HepG2 (cell line): ENCODE measurements at regions not wholly inside any gene's neighbourhood (a gene's known extent, or its start where the extent isn't known, plus 50 kb on each side); places are given as distances from the start of the nearest gene placed in this dataset.

Experiments
- ATAC-seq: fragments of 200-7000 bp; cut with Tn5 transposase; 3 replicates; pipeline ENCODE4 v1.9.1; 2020; ENCODE audit warnings: mild to moderate bottlenecking, moderate library complexity
- BruUV-seq: library from RNA; stranded (reverse); fragments of 400-500 nt; replicated peaks from 2 replicates; lab custom pipeline; 2021; lab: Mats Ljungman, UMichigan
- CTCF ChIA-PET: fragments of 300-600 bp; formaldehyde crosslinking; extraction: SDS; loops from one replicate; lab custom pipeline; 2021; ENCODE audit warnings: low total read pairs, inconsistent platforms, low intra/inter-chr PET ratio; lab: Yijun Ruan, JAX
- POLR2A ChIA-PET: fragments of 350-600 bp; sonication (Branson Sonifier 250); formaldehyde crosslinking; loops from one replicate; lab custom pipeline; 2020; ENCODE audit warnings: antibody characterized with exemption, inconsistent platforms; lab: Yijun Ruan, JAX
- DNase-seq: peaks from one replicate; pipeline ENCODE4 v3.0.0-alpha.2; 2015; ENCODE audit warnings: low spot score
- FAIRE-seq: peaks from 3 replicates; lab custom pipeline; 2011; peaks lifted over from hg19 to GRCh38; lab: Jason Lieb, UNC
- H2AFZ ChIP-seq: one replicate; pipeline ENCODE4 v1.6.1; 2011; ENCODE audit warnings: low read length, inconsistent platforms
- H3K27ac ChIP-seq: fragments of 300-600 bp; 3 replicates; pipeline ENCODE4 v1.8.0; 2011; ENCODE audit warnings: mixed run types, mild to moderate bottlenecking, mixed read lengths, low read length, inconsistent platforms; ENCODE audit not compliant: insufficient read depth; ENCODE audit errors: extremely low read length
- H3K27me3 ChIP-seq, 2 experiments: fragments of 200-600 bp in 1 of 2; 2 replicates in 1 of 2; 3 replicates in 1 of 2; pipeline versions ENCODE4 v1.6.0 to v1.8.0; 2011; ENCODE audit warnings: low read length in 2 of 2, mild to moderate bottlenecking in 2 of 2, moderate library complexity in 2 of 2, inconsistent platforms in 1 of 2; ENCODE audit not compliant: insufficient read depth in 2 of 2, control insufficient read depth in 1 of 2
- H3K36me3 ChIP-seq, 2 experiments: fragments of 200-600 bp in 1 of 2; replicated peaks in 1 of 2; 2 replicates in 1 of 2; 3 replicates in 1 of 2; pipeline versions ENCODE4 v1.5.1 to v1.8.0; 2011; ENCODE audit warnings: low read length in 2 of 2, inconsistent platforms in 1 of 2; ENCODE audit not compliant: insufficient read depth in 2 of 2, control insufficient read depth in 1 of 2
- H3K4me1 ChIP-seq: 2 replicates; pipeline ENCODE4 v1.5.1; 2012; ENCODE audit warnings: low read length, inconsistent platforms; ENCODE audit not compliant: insufficient read depth
- H3K4me2 ChIP-seq: 2 replicates; pipeline ENCODE4 v1.6.0; 2011; ENCODE audit warnings: low read depth, low read length, inconsistent platforms
- H3K4me3 ChIP-seq, 3 experiments: fragments of 200-600 bp in 1 of 3; sonication (generic), shearing (Covaris generic) in 1 of 3; replicated peaks in 1 of 3; 2 replicates each; pipeline ENCODE4 v1.5.1; 2011 to 2016; ENCODE audit warnings: low read length in 3 of 3, inconsistent platforms in 2 of 3, low read depth in 2 of 3, mild to moderate bottlenecking in 2 of 3, control low read depth in 1 of 3, mixed read lengths in 1 of 3; ENCODE audit not compliant: insufficient read depth in 1 of 3
- H3K79me2 ChIP-seq: one replicate; pipeline ENCODE4 v1.6.1; 2011; ENCODE audit warnings: low read length, inconsistent platforms; ENCODE audit not compliant: insufficient read depth
- H3K9ac ChIP-seq: 2 replicates; pipeline ENCODE4 v1.6.0; 2011; ENCODE audit warnings: mild to moderate bottlenecking, low read depth, low read length, inconsistent platforms; ENCODE audit not compliant: insufficient read depth
- H3K9me3 ChIP-seq: 2 replicates; pipeline ENCODE4 v1.5.1; 2012; ENCODE audit warnings: mild to moderate bottlenecking, low read length
- H4K20me1 ChIP-seq: 2 replicates; pipeline ENCODE4 v1.6.0; 2011; ENCODE audit warnings: inconsistent platforms, mild to moderate bottlenecking, low read length, moderate library complexity; ENCODE audit not compliant: insufficient read depth
- E2F2 ChIP-seq: sonication (generic); formaldehyde crosslinking; IDR thresholded peaks from 2 replicates; pipeline ENCODE4 v1.4.0; 2020; ENCODE audit warnings: missing genetic modification reagents, borderline replicate concordance
- ETS1 ChIP-seq: sonication (generic); formaldehyde crosslinking; IDR thresholded peaks from 2 replicates; pipeline ENCODE4 v1.4.0; 2020; ENCODE audit warnings: missing genetic modification reagents
- IRF2 ChIP-seq: IDR thresholded peaks from 2 replicates; pipeline ENCODE4 v1.6.1; 2018; ENCODE audit warnings: missing genetic modification reagents, missing compliant biosample characterization
- MAFG ChIP-seq: sonication (generic); formaldehyde crosslinking; IDR thresholded peaks from 2 replicates; pipeline ENCODE4 v1.5.1; 2020; ENCODE audit warnings: mild to moderate bottlenecking, missing genetic modification reagents
- MEF2D ChIP-seq: sonication (generic); formaldehyde crosslinking; IDR thresholded peaks from 2 replicates; pipeline ENCODE4 v1.5.1; 2020; ENCODE audit warnings: mild to moderate bottlenecking, missing genetic modification reagents
- TFE3 ChIP-seq: IDR thresholded peaks from 2 replicates; pipeline ENCODE4 v1.6.1; 2016
- ZMYM4 ChIP-seq: sonication (generic); formaldehyde crosslinking; IDR thresholded peaks from 2 replicates; pipeline ENCODE4 v1.8.1; 2023; ENCODE audit warnings: mild to moderate bottlenecking, missing genetic modification reagents
- ZNF232 ChIP-seq: sonication (generic); formaldehyde crosslinking; IDR thresholded peaks from 2 replicates; pipeline ENCODE4 v1.4.0; 2020; ENCODE audit warnings: missing genetic modification reagents, borderline replicate concordance
- ZNF577 ChIP-seq: sonication (generic); formaldehyde crosslinking; IDR thresholded peaks from 2 replicates; pipeline ENCODE4 v1.4.0; 2020; ENCODE audit warnings: mild to moderate bottlenecking, low read depth, missing genetic modification reagents, borderline replicate concordance
- ZNF619 ChIP-seq: sonication (generic); formaldehyde crosslinking; IDR thresholded peaks from 2 replicates; pipeline ENCODE4 v1.4.0; 2020; ENCODE audit warnings: mild to moderate bottlenecking, missing genetic modification reagents
- WGBS: methylation state at CpG from one replicate; pipeline ENCODE4 v1.1.6; 2017; ENCODE audit warnings: low lambda C conversion rate; 5-methylcytosine and 5-hydroxymethylcytosine counted together
- in situ Hi-C: cut with HindIII; loops from 2 replicates; pipeline ENCODE4 v1.10.0; 2017; ENCODE audit warnings: low pct_unique_long_range_greater_than_20kb; ENCODE audit not compliant: extremely low pct_ligation_motif_present
- intact Hi-C: fragments of 100-400 bp; cut with micrococcal nuclease; formaldehyde crosslinking; loops from one replicate; pipeline ENCODE4 v1.10.0; 2022; ENCODE audit not compliant: unreplicated experiment
- TF ChIP-seq, protein P1 (sequence below): sonication (generic); formaldehyde crosslinking; IDR thresholded peaks from 2 replicates; pipeline ENCODE4 v1.5.1; 2020; ENCODE audit warnings: missing genetic modification reagents, mild to moderate bottlenecking, borderline replicate concordance
- TF ChIP-seq, protein P2 (sequence below): IDR thresholded peaks from 2 replicates; pipeline ENCODE4 v1.6.1; 2016; ENCODE audit warnings: mild to moderate bottlenecking, missing biosample characterization, missing genetic modification reagents
- TF ChIP-seq, protein P3 (sequence below): sonication (generic); formaldehyde crosslinking; IDR thresholded peaks from 2 replicates; pipeline ENCODE4 v1.8.0; 2022; ENCODE audit warnings: mild to moderate bottlenecking, missing genetic modification reagents; ENCODE audit not compliant: insufficient replicate concordance
- TF ChIP-seq, protein P4 (sequence below): sonication (generic); formaldehyde crosslinking; IDR thresholded peaks from 2 replicates; pipeline ENCODE4 v1.4.0; 2020; ENCODE audit warnings: mild to moderate bottlenecking, low read depth, missing genetic modification reagents
- TF ChIP-seq, protein P5 (sequence below): sonication (generic); formaldehyde crosslinking; IDR thresholded peaks from 2 replicates; pipeline ENCODE4 v1.5.0; 2020; ENCODE audit warnings: missing genetic modification reagents

GRCh38 chr4:89604951-89605350 is 232.0 kb downstream of the SNCA start:
- in situ Hi-C loops = no loop called here
- 69% methylated on average over 6 of the region's 6 CpGs for WGBS
- TF ChIP-seq ZNF619 (CRISPR knock-in tag) = no peak
- TF ChIP-seq, protein P1, sequence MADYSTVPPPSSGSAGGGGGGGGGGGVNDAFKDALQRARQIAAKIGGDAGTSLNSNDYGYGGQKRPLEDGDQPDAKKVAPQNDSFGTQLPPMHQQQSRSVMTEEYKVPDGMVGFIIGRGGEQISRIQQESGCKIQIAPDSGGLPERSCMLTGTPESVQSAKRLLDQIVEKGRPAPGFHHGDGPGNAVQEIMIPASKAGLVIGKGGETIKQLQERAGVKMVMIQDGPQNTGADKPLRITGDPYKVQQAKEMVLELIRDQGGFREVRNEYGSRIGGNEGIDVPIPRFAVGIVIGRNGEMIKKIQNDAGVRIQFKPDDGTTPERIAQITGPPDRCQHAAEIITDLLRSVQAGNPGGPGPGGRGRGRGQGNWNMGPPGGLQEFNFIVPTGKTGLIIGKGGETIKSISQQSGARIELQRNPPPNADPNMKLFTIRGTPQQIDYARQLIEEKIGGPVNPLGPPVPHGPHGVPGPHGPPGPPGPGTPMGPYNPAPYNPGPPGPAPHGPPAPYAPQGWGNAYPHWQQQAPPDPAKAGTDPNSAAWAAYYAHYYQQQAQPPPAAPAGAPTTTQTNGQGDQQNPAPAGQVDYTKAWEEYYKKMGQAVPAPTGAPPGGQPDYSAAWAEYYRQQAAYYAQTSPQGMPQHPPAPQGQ (CRISPR knock-in tag) = no peak
- TF ChIP-seq, protein P2, sequence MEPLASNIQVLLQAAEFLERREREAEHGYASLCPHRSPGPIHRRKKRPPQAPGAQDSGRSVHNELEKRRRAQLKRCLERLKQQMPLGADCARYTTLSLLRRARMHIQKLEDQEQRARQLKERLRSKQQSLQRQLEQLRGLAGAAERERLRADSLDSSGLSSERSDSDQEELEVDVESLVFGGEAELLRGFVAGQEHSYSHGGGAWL (CRISPR knock-in tag) = no peak
- TF ChIP-seq ZNF232 (CRISPR knock-in tag) = no peak
- TF ChIP-seq, protein P3, sequence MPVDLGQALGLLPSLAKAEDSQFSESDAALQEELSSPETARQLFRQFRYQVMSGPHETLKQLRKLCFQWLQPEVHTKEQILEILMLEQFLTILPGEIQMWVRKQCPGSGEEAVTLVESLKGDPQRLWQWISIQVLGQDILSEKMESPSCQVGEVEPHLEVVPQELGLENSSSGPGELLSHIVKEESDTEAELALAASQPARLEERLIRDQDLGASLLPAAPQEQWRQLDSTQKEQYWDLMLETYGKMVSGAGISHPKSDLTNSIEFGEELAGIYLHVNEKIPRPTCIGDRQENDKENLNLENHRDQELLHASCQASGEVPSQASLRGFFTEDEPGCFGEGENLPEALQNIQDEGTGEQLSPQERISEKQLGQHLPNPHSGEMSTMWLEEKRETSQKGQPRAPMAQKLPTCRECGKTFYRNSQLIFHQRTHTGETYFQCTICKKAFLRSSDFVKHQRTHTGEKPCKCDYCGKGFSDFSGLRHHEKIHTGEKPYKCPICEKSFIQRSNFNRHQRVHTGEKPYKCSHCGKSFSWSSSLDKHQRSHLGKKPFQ = no peak
- TF ChIP-seq MAFG (CRISPR knock-in tag) = no peak
- TF ChIP-seq ZNF577 = no peak
- no peak for TF ChIP-seq E2F2
- TF ChIP-seq ETS1 (CRISPR knock-in tag) = no peak
- TF ChIP-seq ZMYM4 (CRISPR knock-in tag) = no peak
- no peak for TF ChIP-seq MEF2D (CRISPR knock-in tag)
- TF ChIP-seq, protein P4, sequence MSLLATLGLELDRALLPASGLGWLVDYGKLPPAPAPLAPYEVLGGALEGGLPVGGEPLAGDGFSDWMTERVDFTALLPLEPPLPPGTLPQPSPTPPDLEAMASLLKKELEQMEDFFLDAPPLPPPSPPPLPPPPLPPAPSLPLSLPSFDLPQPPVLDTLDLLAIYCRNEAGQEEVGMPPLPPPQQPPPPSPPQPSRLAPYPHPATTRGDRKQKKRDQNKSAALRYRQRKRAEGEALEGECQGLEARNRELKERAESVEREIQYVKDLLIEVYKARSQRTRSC (CRISPR knock-in tag) = no peak
- TF ChIP-seq, protein P5, sequence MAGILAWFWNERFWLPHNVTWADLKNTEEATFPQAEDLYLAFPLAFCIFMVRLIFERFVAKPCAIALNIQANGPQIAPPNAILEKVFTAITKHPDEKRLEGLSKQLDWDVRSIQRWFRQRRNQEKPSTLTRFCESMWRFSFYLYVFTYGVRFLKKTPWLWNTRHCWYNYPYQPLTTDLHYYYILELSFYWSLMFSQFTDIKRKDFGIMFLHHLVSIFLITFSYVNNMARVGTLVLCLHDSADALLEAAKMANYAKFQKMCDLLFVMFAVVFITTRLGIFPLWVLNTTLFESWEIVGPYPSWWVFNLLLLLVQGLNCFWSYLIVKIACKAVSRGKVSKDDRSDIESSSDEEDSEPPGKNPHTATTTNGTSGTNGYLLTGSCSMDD (CRISPR knock-in tag) = no peak
- TF ChIP-seq IRF2 (CRISPR knock-in tag) = no peak
- no peak for TF ChIP-seq TFE3 (CRISPR knock-in tag)
- no peak overlapping the region for H2AFZ ChIP-seq
- H4K20me1 ChIP-seq = no peaks in the 10 kb centered on the region
- BruUV-seq = no TSS peak
- no peak overlapping the region for H3K9ac ChIP-seq
- no peak overlapping the region for H3K4me2 ChIP-seq
- H3K79me2 ChIP-seq = no peaks in the 10 kb centered on the region
- ChIA-PET POLR2A (no interaction called here), CTCF (no interaction called here)
- ATAC-seq (no peak), FAIRE-seq (no peak), DNase-seq (no peak)
- H3K27ac ChIP-seq = no peak overlapping the region
- intact Hi-C loops = no loop called here
- no peak overlapping the region for H3K4me3 ChIP-seq
- H3K9me3 ChIP-seq = no peaks in the 10 kb centered on the region
- H3K36me3 ChIP-seq = no peaks in the 10 kb centered on the region
- no peaks in the 10 kb centered on the region for H3K4me1 ChIP-seq
- H3K27me3 ChIP-seq = no peaks in the 10 kb centered on the region
